BLaER1 (cell line): ENCODE measurements at regions not wholly inside any gene's neighbourhood (a gene's known extent, or its start where the extent isn't known, plus 50 kb on each side); places are given as distances from the start of the nearest gene placed in this dataset.

Experiments
- H3K27ac ChIP-seq: shearing (Covaris generic); formaldehyde crosslinking; 2 replicates; pipeline ENCODE4 v1.8.1; 2022
- H3K27me3 ChIP-seq: shearing (Covaris generic); formaldehyde crosslinking; 2 replicates; pipeline ENCODE4 v1.8.1; 2022
- H3K36me3 ChIP-seq: shearing (Covaris generic); formaldehyde crosslinking; 2 replicates; pipeline ENCODE4 v1.8.1; 2022
- H3K4me1 ChIP-seq: shearing (Covaris generic); formaldehyde crosslinking; 2 replicates; pipeline ENCODE4 v1.8.1; 2022
- H3K4me2 ChIP-seq: shearing (Covaris generic); formaldehyde crosslinking; 2 replicates; pipeline ENCODE4 v1.8.1; 2022
- H3K4me3 ChIP-seq: shearing (Covaris generic); formaldehyde crosslinking; 2 replicates; pipeline ENCODE4 v1.8.1; 2022
- H3K9ac ChIP-seq: shearing (Covaris generic); formaldehyde crosslinking; 2 replicates; pipeline ENCODE4 v1.8.1; 2022
- H3K9me3 ChIP-seq: shearing (Covaris generic); formaldehyde crosslinking; 2 replicates; pipeline ENCODE4 v1.8.1; 2022
- H4K20me1 ChIP-seq: shearing (Covaris generic); formaldehyde crosslinking; 2 replicates; pipeline ENCODE4 v1.8.1; 2022
- Cebpa-rat ChIP-seq: shearing (Covaris generic); IDR thresholded peaks from 2 replicates; pipeline ENCODE4 v1.8.1; 2022

- Histone ChIP-seq H3K9me3 (no peaks in the 10 kb centered on the region), H3K4me3 (no peak overlapping the region), H3K27me3 (no peaks in the 10 kb centered on the region), H3K36me3 (no peaks in the 10 kb centered on the region), H3K27ac (no peak overlapping the region), H3K4me1 (peaks cover 46% of the 10 kb centered on the region), H3K9ac (no peak overlapping the region), H4K20me1 (no peaks in the 10 kb centered on the region), H3K4me2 (no peak overlapping the region)
- no peak for TF ChIP-seq Cebpa-rat
Measured at GRCh38 chr5:5370059-5370774, 52.3 kb upstream of the ICE1 start.

GRCh38 chr5:5371005-5371404 lies 51.5 kb upstream of the ICE1 start:
- H3K4me1 ChIP-seq, result peaks cover 43% of the 10 kb centered on the region
- no peaks in the 10 kb centered on the region for H3K9me3 ChIP-seq
- H3K9ac ChIP-seq, result no peak overlapping the region
- H3K36me3 ChIP-seq, result no peaks in the 10 kb centered on the region
- no peaks in the 10 kb centered on the region for H4K20me1 ChIP-seq
- no peak overlapping the region for H3K4me3 ChIP-seq
- peak overlapping the region; percentile 61 for H3K4me2 ChIP-seq
- no peak overlapping the region for H3K27ac ChIP-seq
- no peak for TF ChIP-seq Cebpa-rat
- no peaks in the 10 kb centered on the region for H3K27me3 ChIP-seq

GRCh38 chr5:5371957-5372356 lies 50.5 kb upstream of the ICE1 start:
- Histone ChIP-seq H3K36me3 (no peaks in the 10 kb centered on the region), H3K4me2 (peak overlapping the region; percentile 61), H3K9me3 (peaks cover 6% of the 10 kb centered on the region; the same call in 1 of the 2 replicates), H3K27me3 (no peaks in the 10 kb centered on the region), H3K27ac (no peak overlapping the region), H3K4me3 (no peak overlapping the region), H3K9ac (no peak overlapping the region), H4K20me1 (no peaks in the 10 kb centered on the region), H3K4me1 (peaks cover 43% of the 10 kb centered on the region)
- no peak for TF ChIP-seq Cebpa-rat

GRCh38 chr5:5372511-5372910 lies 50.0 kb upstream of the ICE1 start:
- Histone ChIP-seq H3K4me3 (no peak overlapping the region), H3K4me2 (peak overlapping the region; percentile 61), H3K27ac (no peak overlapping the region), H3K4me1 (peaks cover 43% of the 10 kb centered on the region), H4K20me1 (no peaks in the 10 kb centered on the region), H3K27me3 (no peaks in the 10 kb centered on the region), H3K9me3 (peaks cover 8% of the 10 kb centered on the region), H3K9ac (no peak overlapping the region), H3K36me3 (no peaks in the 10 kb centered on the region)
- TF ChIP-seq Cebpa-rat, result no peak
